Omental fat pad (tissue), 3 donors: ENCODE measurements at regions not wholly inside any gene's neighbourhood (a gene's known extent, or its start where the extent isn't known, plus 50 kb on each side); places are given as distances from the start of the nearest gene placed in this dataset.

ENCODE experiments used
- ATAC-seq: fragments of 150-250 bp; one replicate; pipeline ENCODE4 v1.9.1; 2016; ENCODE audit warnings: mild to moderate bottlenecking, moderate library complexity; ENCODE audit not compliant: low FRiP score
- DNase-seq: peaks from one replicate; pipeline ENCODE4 v3.0.0-alpha.2; 2019; ENCODE audit warnings: low spot score
- CTCF ChIP-seq, 3 donors: fragments of 450-650 bp; IDR thresholded peaks; one replicate each; pipeline ENCODE4 v1.5.1; 2016 to 2017; ENCODE audit warnings: antibody characterized with exemption in 3 of 3, mild to moderate bottlenecking in 3 of 3, moderate library complexity in 2 of 3

DNA sequence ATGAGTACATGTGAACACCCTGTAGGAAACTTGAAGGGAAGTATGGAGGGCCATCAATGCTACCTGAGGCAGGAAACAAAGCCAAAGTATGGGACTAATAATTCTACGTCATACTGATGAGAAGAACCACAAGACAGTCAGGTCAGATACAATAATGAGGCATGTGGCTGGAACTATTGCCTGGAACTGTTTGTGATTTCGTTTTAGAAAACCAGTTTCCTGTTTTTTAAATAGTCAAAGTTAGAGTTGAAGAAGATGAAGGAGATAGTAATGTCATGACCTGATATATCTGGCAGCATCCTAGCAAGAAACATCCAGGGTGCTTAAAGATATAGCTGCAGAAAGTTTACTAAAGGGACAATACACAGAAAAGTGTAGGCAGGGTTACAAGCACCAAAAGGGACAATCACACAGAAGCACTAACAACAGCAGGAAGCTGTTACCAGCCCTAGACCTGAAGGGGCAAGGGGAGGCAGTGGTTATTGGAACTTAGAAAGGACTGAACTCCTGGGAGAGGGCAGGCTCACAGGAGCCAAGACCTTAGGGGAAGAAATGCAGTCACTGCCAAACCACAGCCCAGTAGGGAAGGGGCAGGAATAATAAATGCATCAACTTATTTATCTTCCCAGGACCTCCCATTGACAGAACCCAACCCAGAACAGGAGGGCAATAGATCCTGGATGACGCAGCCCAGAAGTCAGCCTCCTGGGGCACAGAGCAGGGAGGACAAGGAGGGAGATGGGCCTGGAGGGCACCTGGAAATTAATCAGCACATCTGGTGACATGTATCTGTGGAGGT, 302.1 kb upstream of the STT3B start:
- ATAC-seq (no peak), DNase-seq (no peak)
- TF ChIP-seq CTCF (IDR thresholded peaks at IDR 0.05): no peak

DNA sequence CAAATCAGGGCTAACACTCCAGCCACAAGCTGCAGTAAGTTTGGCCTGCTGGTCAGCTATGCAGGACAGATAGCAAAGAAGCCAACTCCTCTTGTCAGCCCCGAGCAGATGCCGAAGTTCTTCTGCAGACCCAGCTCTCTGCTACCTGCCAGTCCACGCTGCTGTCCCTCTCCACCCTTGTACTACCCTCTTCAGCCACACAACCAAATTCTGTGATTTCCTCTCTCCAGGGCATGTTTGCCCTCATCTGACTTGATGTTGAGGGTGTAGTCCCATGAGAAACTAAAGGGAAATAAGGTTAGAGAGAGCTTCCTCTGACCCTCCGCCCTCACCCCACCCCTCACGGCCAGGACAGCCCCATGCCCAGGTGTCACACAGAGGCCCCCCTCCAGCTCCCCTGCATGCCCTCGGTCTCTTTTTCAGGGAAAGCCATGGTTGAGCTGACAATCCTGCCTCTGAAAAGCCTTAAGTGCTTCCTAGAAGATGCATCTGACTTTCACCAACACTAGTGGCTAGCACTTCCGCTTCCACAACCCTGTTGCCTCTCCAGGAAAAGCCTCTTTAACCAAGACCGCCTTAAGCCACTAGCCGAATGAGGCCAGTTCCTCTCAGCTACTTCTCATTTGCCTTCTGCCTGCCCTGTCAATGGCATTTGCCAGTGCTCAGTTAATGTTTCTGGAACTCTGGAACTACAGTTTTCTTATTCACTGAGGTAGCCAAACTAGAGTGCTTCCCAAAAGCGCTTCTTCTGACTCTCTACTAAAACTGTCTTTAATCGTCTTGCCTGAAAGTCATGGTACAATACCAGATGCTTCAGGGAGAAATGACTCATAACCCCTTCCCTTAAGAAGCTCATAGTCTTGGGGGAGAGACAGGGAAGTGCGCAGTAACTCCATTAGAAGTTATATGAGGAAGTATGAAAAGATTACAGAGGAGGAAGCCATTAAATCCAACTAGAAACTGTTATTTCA, 300.4 kb upstream of the STT3B start:
- ATAC-seq: no peak
- DNase-seq: no peak
- no peak for TF ChIP-seq CTCF (IDR thresholded peaks at IDR 0.05)

DNA sequence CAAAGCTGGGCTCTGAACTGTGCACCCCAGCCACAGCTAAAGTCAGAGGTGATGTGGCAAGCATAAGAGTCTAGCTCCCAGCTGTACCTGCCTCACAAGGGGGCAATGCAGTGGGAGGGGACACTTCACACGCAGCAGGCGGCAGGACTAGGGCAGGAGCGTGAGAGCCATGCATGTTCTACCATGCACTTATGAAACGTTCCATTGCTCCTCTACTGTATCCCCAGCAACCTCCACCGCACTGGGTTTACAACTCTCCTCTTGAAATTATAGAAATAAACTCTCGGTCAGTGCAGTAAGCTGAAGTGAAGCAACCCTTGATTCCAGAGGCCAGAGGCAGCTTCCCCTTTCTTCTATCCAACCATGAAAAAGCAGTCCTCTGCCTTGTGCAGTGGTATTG, 298.6 kb upstream of the STT3B start:
- DNase-seq (no peak), ATAC-seq (no peak)
- TF ChIP-seq CTCF (IDR thresholded peaks at IDR 0.05): no peak

GRCh38 chr3:31235062-31235700, 297.5 kb upstream of the STT3B start:
- ATAC-seq: no peak
- no peak for TF ChIP-seq CTCF (IDR thresholded peaks at IDR 0.05)
- no peak for DNase-seq

GRCh38 chr3:31237887-31238286, 294.8 kb upstream of the STT3B start:
- no peak for TF ChIP-seq CTCF (IDR thresholded peaks at IDR 0.05)
- no peak for DNase-seq
- no peak for ATAC-seq

GRCh38 chr3:31240013-31240412, 292.7 kb upstream of the STT3B start:
- TF ChIP-seq CTCF (IDR thresholded peaks at IDR 0.05): no peak
- no peak for ATAC-seq
- no peak for DNase-seq
